IPS-15b (cell line): ENCODE measurements at regions not wholly inside any gene's neighbourhood (a gene's known extent, or its start where the extent isn't known, plus 50 kb on each side); places are given as distances from the start of the nearest gene placed in this dataset.
A peak's percentile ranks its signal among the peaks of the same experiment; 100 is the strongest.
"Not testable (repeated sequence)": the region's sequence is repeated elsewhere in the genome, so short reads cannot be mapped to it uniquely, and the experiment has no call there.

Source experiments
- H3K27me3 ChIP-seq: one replicate; pipeline ENCODE4 v1.6.1; 2013; ENCODE audit warnings: low read length; ENCODE audit not compliant: control insufficient read depth, insufficient read depth
- H3K36me3 ChIP-seq: one replicate; pipeline ENCODE4 v1.6.1; 2013; ENCODE audit warnings: low read length; ENCODE audit not compliant: control insufficient read depth, insufficient read depth
- H3K4me1 ChIP-seq: one replicate; pipeline ENCODE4 v1.6.1; 2013; ENCODE audit warnings: mild to moderate bottlenecking, low read length; ENCODE audit not compliant: control insufficient read depth, insufficient read depth
- H3K4me3 ChIP-seq: one replicate; pipeline ENCODE4 v1.5.1; 2013; ENCODE audit warnings: low read depth, low read length
- H3K9ac ChIP-seq: one replicate; pipeline ENCODE4 v1.6.1; 2013; ENCODE audit warnings: low read depth, mild to moderate bottlenecking, low read length
- H3K9me3 ChIP-seq: one replicate; pipeline ENCODE4 v1.6.1; 2013; ENCODE audit warnings: mild to moderate bottlenecking, low read length; ENCODE audit not compliant: control insufficient read depth, insufficient read depth

DNA sequence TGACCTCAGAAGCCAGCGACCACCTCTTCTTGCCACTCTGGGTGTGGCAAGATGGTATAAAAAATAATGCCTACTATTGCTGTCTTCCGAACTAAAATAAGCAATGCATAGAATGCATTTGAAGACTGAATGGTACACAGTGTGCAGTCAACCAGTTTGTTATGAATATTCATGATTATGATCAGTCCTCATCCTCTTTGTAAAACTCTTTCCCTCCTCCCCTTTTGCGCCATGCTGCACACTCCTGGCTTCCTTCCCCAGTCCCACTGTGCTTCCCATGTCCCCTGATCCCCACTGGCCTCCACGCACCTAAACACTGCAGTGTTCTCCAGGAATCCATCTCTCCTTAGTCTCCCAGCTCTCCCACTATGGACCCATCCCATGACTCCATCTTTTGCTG, 348.0 kb downstream of the SOX9 start:
- no peaks in the 10 kb centered on the region for H3K9me3 ChIP-seq
- H3K4me1 ChIP-seq: peaks cover 18% of the 10 kb centered on the region
- H3K27me3 ChIP-seq: no peaks in the 10 kb centered on the region
- H3K4me3 ChIP-seq: no peak overlapping the region
- H3K36me3 ChIP-seq: no peaks in the 10 kb centered on the region
- no peak overlapping the region for H3K9ac ChIP-seq

DNA sequence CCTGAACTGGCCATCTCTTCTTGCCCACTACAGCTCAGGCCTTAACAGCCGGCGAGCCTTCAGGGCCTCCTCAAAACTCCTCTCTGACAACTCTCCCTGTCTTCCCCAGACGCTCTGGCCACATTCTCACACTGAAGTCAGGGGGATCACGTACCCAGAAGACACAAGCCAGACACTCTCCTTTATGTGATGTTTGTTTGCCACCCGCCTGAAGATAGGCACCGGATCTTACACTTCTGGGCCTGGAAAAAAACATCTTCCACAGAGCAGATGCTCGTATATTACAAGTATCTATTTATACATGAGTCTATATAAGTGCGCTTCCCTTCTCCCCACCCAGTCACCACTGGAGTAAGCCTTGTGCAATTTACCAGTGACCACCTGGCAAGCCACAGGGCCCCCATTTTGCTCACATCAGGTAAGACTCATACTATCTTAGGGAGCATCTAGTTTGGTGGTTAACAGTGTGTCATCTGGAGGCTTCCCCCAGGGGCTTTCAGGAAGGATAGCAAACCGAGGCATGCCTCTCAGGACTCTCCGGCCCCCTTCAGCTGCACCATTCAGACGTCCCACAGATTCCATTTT, 349.4 kb downstream of the SOX9 start:
- H3K36me3 ChIP-seq: no peaks in the 10 kb centered on the region
- no peaks in the 10 kb centered on the region for H3K9me3 ChIP-seq
- H3K9ac ChIP-seq: no peak overlapping the region
- no peak overlapping the region for H3K4me3 ChIP-seq
- H3K27me3 ChIP-seq: no peaks in the 10 kb centered on the region
- H3K4me1 ChIP-seq: peaks cover 25% of the 10 kb centered on the region

DNA sequence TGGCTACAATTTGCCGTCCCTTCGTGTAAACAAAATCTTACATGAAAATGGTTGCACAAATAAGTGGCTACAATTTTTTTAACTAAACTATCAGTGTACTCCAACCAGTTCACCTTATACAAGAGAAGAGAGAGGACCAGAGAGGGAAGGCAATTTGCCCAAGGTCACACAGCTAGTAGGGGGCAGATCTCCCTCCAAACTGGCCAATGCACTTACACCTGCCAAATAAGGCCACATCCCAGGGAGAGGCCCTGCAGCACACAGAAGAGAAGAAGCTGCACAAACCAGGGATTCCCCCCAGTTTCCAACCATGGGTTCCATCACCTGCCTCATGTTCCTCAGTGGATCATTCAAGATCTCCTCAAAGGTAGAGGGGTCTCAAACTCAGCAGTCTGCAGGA, 349.9 kb downstream of the SOX9 start:
- H3K4me1 ChIP-seq: peaks cover 27% of the 10 kb centered on the region
- no peaks in the 10 kb centered on the region for H3K36me3 ChIP-seq
- no peaks in the 10 kb centered on the region for H3K27me3 ChIP-seq
- no peak overlapping the region for H3K4me3 ChIP-seq
- H3K9me3 ChIP-seq: no peaks in the 10 kb centered on the region
- H3K9ac ChIP-seq: no peak overlapping the region

DNA sequence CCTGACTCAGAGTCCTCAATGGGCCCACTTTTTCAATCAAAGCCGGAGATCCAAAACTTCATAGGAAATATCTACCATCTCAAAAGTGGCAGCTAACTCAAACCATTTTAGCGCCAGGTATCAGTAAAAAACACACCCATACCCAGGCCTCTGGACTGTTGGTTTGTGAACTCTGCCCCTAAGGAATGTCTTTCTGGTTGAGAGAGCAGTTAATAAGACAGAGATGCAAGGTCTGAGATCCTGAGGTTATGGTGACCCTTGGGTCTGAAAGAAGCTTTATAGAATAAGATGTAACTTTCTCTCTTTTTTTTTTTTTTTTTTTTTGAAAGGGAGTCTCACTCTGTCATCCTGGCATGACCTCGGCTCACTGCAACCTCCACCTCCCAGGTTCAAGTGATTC, 350.5 kb downstream of the SOX9 start:
- Histone ChIP-seq H3K36me3 (no peaks in the 10 kb centered on the region), H3K4me1 (peaks cover 32% of the 10 kb centered on the region), H3K9me3 (no peaks in the 10 kb centered on the region), H3K4me3 (no peak overlapping the region), H3K9ac (no peak overlapping the region), H3K27me3 (no peaks in the 10 kb centered on the region)

DNA sequence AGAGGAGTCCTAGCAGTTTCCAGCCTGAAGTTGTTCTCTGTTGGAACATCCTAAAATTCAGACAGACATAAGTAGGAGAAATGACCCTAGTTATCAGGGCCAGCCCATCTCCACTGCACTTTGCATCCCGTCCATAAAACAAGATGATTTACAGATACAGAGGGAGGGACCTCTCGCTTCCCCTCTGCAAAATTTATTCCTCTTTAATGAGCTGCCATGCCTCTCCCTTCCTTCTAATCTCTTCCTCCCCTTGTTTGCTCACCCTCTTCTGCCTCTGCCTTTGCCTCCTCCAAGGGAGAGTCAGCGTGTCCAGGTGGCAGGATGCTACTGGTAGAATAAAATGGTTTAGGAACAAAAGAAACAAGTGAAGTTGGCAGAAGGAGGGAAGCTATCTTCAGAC, 351.3 kb downstream of the SOX9 start:
- Histone ChIP-seq H3K9ac (no peak overlapping the region), H3K36me3 (no peaks in the 10 kb centered on the region), H3K27me3 (no peaks in the 10 kb centered on the region), H3K9me3 (no peaks in the 10 kb centered on the region), H3K4me3 (no peak overlapping the region), H3K4me1 (peaks cover 35% of the 10 kb centered on the region)

DNA sequence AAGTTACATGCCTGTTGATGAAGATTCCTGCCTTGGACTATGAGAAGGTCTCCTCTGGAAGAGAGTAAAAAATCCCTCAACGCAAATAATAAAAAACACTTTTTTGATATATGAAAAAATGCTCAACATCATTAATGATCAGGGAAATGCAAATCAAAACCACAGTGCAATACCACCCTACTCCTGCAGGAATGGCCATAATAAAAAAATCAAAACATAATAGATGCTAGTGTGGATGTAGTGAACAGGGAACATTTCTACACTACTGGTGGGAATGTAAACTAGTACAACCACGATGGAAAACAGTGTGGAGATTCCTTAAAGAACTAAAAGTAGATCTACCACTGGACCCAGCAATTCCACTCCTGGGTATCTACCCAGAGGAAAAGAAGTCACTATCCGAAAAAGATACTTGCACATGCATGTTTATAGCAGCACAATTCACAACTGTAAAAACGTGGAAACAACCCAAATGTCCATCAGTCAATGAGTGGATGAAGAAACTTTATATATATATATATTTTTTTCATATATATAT, 352.1 kb downstream of the SOX9 start:
- H3K36me3 ChIP-seq, H3K4me3 ChIP-seq, H3K9ac ChIP-seq, H3K27me3 ChIP-seq, H3K9me3 ChIP-seq: not testable (repeated sequence)
- H3K4me1 ChIP-seq: peaks cover 33% of the 10 kb centered on the region

DNA sequence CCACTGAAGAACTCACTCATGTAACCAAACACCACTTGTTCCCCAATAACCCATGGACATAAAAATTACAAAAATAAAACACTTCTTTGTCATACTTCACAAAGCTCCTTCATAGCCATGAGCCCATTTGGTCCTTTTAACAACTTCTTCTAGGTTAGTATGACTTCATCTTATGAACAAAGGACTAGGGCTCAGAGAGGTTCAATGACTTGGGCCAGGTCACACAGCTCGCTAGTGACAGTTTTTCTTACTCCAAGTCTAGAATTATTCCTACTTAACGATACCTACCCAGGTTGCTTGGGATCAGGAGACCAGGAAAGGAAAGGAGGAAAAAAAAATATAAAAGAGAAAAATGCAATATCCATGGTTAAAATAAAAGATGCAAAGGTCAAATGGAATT, 353.4 kb downstream of the SOX9 start:
- Histone ChIP-seq H3K9ac (no peak overlapping the region), H3K9me3 (no peaks in the 10 kb centered on the region), H3K36me3 (no peaks in the 10 kb centered on the region), H3K4me1 (peaks cover 25% of the 10 kb centered on the region), H3K4me3 (no peak overlapping the region), H3K27me3 (no peaks in the 10 kb centered on the region)

DNA sequence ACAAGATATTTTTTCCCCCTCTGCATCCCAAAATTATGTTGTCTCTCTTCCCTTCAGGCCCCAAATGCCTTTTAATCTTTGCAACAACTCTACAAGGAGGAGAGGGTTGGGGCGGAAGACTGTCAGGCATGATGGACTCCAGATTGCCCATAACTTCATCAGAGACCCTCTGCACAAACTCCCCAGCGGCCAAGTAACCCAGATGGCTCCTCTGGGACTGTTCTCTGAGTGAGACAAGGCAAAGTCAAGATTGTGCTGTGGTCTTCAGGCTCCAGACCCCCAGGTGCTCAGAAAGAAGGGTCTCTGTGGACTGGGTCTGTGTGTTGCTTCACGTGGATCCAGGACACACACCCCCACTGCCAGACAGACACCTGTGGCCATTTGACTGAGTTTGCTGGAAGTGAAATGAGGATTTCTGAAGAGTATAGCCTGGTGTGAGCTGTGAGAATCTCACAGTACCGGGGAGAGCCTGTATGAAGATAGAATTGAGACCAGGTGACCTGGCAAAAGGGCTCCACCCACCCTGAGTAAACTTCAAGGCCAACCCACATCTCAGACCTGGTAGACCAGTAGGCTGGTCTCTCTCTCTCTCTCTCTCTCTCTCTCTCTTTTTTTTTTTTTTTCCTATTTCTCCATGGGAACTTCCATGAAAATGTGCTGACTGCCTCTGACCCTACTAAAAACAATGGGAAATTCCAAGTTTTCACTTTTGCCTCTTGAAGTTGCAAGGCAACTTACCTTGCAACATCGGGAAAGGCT, 354.1 kb downstream of the SOX9 start:
- H3K4me1 ChIP-seq: peaks cover 25% of the 10 kb centered on the region
- no peaks in the 10 kb centered on the region for H3K36me3 ChIP-seq
- H3K9ac ChIP-seq: no peak overlapping the region
- H3K27me3 ChIP-seq: no peaks in the 10 kb centered on the region
- no peaks in the 10 kb centered on the region for H3K9me3 ChIP-seq
- no peak overlapping the region for H3K4me3 ChIP-seq

DNA sequence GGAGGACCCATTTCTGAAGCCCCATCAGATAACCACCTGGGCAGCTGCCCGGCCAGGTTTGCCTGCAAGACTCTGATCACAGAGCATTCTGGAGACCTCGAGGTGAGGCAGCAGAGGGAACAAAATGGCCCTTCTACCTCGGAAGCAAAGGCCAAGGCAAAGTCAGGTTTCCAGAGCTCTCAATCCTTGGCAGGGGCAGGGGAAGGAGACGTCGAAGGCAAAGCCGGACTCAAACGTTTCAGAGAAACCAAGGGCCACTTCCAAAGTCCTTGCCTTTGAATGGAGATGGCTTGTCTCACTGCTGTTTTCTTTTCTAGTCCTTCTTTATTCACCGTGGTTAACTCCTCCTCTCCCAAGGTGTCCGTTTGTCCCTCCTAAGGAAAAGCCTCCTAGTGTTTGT, 355.3 kb downstream of the SOX9 start:
- Histone ChIP-seq H3K4me1 (peaks cover 25% of the 10 kb centered on the region), H3K9ac (peak overlapping the region; percentile 3), H3K4me3 (peak overlapping the region; percentile 20), H3K27me3 (no peaks in the 10 kb centered on the region), H3K36me3 (no peaks in the 10 kb centered on the region), H3K9me3 (no peaks in the 10 kb centered on the region)

DNA sequence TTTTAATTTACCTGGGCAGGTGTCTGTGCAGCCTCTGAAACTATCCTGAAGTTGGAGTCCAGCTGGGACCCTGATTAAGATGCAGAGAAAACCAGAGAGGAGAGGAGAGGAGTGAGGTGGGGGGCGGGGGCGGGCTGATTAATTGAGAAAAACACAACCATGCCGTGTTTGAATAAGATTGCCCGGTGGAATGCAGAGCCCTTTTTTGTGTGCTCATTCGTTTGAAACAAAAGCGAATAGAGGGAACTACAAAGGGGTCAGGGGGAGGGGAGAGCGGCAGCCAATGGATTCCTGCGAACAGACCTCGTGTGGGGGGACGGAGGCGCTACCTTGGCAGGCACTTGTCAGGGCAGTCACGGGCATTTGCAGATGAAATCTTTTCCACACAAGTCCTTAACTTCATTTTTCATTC, 355.8 kb downstream of the SOX9 start:
- no peak overlapping the region for H3K9ac ChIP-seq
- H3K4me3 ChIP-seq: no peak overlapping the region
- H3K9me3 ChIP-seq: no peaks in the 10 kb centered on the region
- no peaks in the 10 kb centered on the region for H3K27me3 ChIP-seq
- no peaks in the 10 kb centered on the region for H3K36me3 ChIP-seq
- H3K4me1 ChIP-seq: peaks cover 25% of the 10 kb centered on the region

DNA sequence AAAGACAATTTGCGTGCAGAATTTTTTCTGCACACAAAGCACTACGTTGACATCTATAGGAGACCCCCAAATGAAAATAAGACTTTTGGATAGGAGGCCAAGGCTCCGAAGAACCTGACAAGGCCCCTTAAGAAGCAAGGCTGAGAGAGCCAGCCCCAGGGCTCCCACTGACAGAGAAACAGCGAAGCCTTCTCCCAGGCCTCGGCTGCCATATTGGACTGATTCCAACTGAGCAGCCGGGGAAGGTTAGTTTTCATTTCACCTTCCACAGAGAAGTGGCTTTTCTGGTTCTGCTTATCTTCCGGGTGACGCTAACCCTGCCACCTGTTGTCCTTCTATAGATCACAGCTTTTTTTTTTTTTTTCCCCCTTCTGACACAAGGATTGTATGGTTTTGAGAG, 356.7 kb downstream of the SOX9 start:
- Histone ChIP-seq H3K4me1 (peaks cover 25% of the 10 kb centered on the region), H3K4me3 (no peak overlapping the region), H3K9me3 (no peaks in the 10 kb centered on the region), H3K27me3 (no peaks in the 10 kb centered on the region), H3K36me3 (no peaks in the 10 kb centered on the region), H3K9ac (no peak overlapping the region)

DNA sequence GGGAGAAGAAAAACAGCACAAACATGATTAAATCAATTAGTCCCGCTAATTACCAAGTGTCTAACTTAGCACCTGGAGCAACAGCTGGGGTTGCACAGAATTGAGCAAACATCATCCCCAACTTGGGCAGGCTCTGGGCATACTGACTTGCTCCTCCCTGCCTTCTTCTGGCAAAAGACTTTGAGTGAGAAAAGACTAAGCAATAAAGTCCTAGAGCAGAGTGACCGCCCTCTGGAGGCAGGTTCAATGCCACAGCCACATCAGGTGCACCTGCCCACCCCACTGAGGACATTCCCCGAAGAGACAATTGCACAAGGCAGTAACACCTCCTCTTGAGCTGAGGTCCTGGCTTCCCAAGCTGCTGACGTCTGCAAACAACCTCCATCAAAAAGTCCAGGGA, 358.3 kb downstream of the SOX9 start:
- Histone ChIP-seq H3K27me3 (no peaks in the 10 kb centered on the region), H3K9me3 (no peaks in the 10 kb centered on the region), H3K4me3 (no peak overlapping the region), H3K9ac (no peak overlapping the region), H3K4me1 (peaks cover 25% of the 10 kb centered on the region), H3K36me3 (no peaks in the 10 kb centered on the region)
